MM.1S (cell line): ENCODE measurements at regions not wholly inside any gene's neighbourhood (a gene's known extent, or its start where the extent isn't known, plus 50 kb on each side); places are given as distances from the start of the nearest gene placed in this dataset.

Experiments used
- DNase-seq: peaks from one replicate; pipeline ENCODE4 v3.0.0-alpha.2; 2015
- H2AFZ ChIP-seq: fragments of 300-600 bp; sonication (generic); 2 replicates; pipeline ENCODE4 v1.6.0; 2016; ENCODE audit warnings: antibody characterized with exemption, low read length
- H3F3A ChIP-seq: fragments of 300-600 bp; sonication (generic); 2 replicates; pipeline ENCODE4 v1.6.1; 2016; ENCODE audit warnings: mild to moderate bottlenecking, antibody characterized with exemption, low read length, moderate library complexity, mixed read lengths; ENCODE audit not compliant: insufficient read depth
- H3K27ac ChIP-seq: fragments of 300-600 bp; sonication (generic); 2 replicates; pipeline ENCODE4 v1.5.1; 2016; ENCODE audit warnings: mild to moderate bottlenecking, low read length
- H3K27me3 ChIP-seq: fragments of 300-600 bp; sonication (generic); replicated peaks from 2 replicates; pipeline ENCODE4 v1.6.0; 2016; ENCODE audit warnings: low read length; ENCODE audit not compliant: insufficient read depth
- H3K36me3 ChIP-seq: fragments of 300-600 bp; sonication (generic); replicated peaks from 2 replicates; pipeline ENCODE4 v1.6.1; 2016; ENCODE audit warnings: mild to moderate bottlenecking, low read length, mixed read lengths; ENCODE audit not compliant: insufficient read depth
- H3K4me1 ChIP-seq: fragments of 300-600 bp; sonication (generic); 2 replicates; pipeline ENCODE4 v1.6.1; 2016; ENCODE audit warnings: low read length, mixed read lengths
- H3K4me2 ChIP-seq: fragments of 300-600 bp; sonication (generic); 2 replicates; pipeline ENCODE4 v1.6.0; 2016; ENCODE audit warnings: low read depth, low read length
- H3K4me3 ChIP-seq: fragments of 300-600 bp; sonication (generic); 2 replicates; pipeline ENCODE4 v1.5.1; 2016; ENCODE audit warnings: low read length, mixed read lengths
- H3K79me2 ChIP-seq: fragments of 300-600 bp; sonication (generic); 2 replicates; pipeline ENCODE4 v1.6.1; 2016; ENCODE audit warnings: mixed run types, low read length, mixed read lengths
- H3K9ac ChIP-seq: fragments of 300-600 bp; sonication (generic); 2 replicates; pipeline ENCODE4 v1.6.1; 2016; ENCODE audit warnings: low read length, mixed read lengths
- H3K9me2 ChIP-seq: fragments of 300-600 bp; sonication (generic); replicated peaks from 2 replicates; pipeline ENCODE4 v1.6.1; 2016; ENCODE audit warnings: mild to moderate bottlenecking, low read length, mixed read lengths; ENCODE audit not compliant: insufficient read depth
- H3K9me3 ChIP-seq: fragments of 300-600 bp; sonication (generic); replicated peaks from 2 replicates; pipeline ENCODE4 v1.6.1; 2016; ENCODE audit warnings: mild to moderate bottlenecking, low read length, mixed read lengths; ENCODE audit not compliant: insufficient read depth
- H4K20me1 ChIP-seq: fragments of 300-600 bp; sonication (generic); 2 replicates; pipeline ENCODE4 v1.6.1; 2016; ENCODE audit warnings: mild to moderate bottlenecking, low read length, moderate library complexity, mixed read lengths; ENCODE audit not compliant: insufficient read depth
- EZH2 ChIP-seq: fragments of 300-600 bp; sonication (generic); optimal IDR thresholded peaks from 2 replicates; pipeline ENCODE3; 2017; ENCODE audit warnings: low read depth, mild to moderate bottlenecking, antibody characterized with exemption, low read length, mixed read lengths
- EZH2phosphoT487 ChIP-seq: fragments of 300-600 bp; sonication (generic); IDR thresholded peaks from 2 replicates; pipeline ENCODE4 v1.6.1; 2018; ENCODE audit warnings: antibody characterized with exemption, low read length
- TF ChIP-seq, protein P1 (sequence below): fragments of 300-600 bp; sonication (generic); IDR thresholded peaks from 2 replicates; pipeline ENCODE4 v1.5.1; 2016; ENCODE audit warnings: antibody characterized with exemption, low read length, mixed read lengths

GRCh38 chr13:21944610-21945009 is 273.7 kb downstream of the FGF9 start:
- Histone ChIP-seq H3K9me2 (no peaks in the 10 kb centered on the region), H4K20me1 (no peaks in the 10 kb centered on the region), H2AFZ (no peak overlapping the region), H3F3A (no peaks in the 10 kb centered on the region), H3K9ac (no peak overlapping the region), H3K36me3 (no peaks in the 10 kb centered on the region), H3K4me2 (no peak overlapping the region), H3K9me3 (no peaks in the 10 kb centered on the region), H3K27ac (no peak overlapping the region), H3K4me1 (no peaks in the 10 kb centered on the region), H3K27me3 (no peaks in the 10 kb centered on the region), H3K79me2 (no peaks in the 10 kb centered on the region), H3K4me3 (no peak overlapping the region)
- no peak for TF ChIP-seq EZH2phosphoT487
- TF ChIP-seq, protein P1, sequence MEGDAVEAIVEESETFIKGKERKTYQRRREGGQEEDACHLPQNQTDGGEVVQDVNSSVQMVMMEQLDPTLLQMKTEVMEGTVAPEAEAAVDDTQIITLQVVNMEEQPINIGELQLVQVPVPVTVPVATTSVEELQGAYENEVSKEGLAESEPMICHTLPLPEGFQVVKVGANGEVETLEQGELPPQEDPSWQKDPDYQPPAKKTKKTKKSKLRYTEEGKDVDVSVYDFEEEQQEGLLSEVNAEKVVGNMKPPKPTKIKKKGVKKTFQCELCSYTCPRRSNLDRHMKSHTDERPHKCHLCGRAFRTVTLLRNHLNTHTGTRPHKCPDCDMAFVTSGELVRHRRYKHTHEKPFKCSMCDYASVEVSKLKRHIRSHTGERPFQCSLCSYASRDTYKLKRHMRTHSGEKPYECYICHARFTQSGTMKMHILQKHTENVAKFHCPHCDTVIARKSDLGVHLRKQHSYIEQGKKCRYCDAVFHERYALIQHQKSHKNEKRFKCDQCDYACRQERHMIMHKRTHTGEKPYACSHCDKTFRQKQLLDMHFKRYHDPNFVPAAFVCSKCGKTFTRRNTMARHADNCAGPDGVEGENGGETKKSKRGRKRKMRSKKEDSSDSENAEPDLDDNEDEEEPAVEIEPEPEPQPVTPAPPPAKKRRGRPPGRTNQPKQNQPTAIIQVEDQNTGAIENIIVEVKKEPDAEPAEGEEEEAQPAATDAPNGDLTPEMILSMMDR: no peak
- no peak for TF ChIP-seq EZH2
- DNase-seq: no peak

GRCh38 chr13:21945195-21945594 is 274.3 kb downstream of the FGF9 start:
- no peak overlapping the region for H3K27ac ChIP-seq
- H3K9me3 ChIP-seq: no peaks in the 10 kb centered on the region
- TF ChIP-seq EZH2 (no peak), EZH2phosphoT487 (no peak)
- TF ChIP-seq, protein P1: no peak
- H3K4me1 ChIP-seq: no peaks in the 10 kb centered on the region
- H2AFZ ChIP-seq: no peak overlapping the region
- no peak overlapping the region for H3K4me2 ChIP-seq
- H3F3A ChIP-seq: no peaks in the 10 kb centered on the region
- no peaks in the 10 kb centered on the region for H3K36me3 ChIP-seq
- H3K9me2 ChIP-seq: no peaks in the 10 kb centered on the region
- H3K79me2 ChIP-seq: no peaks in the 10 kb centered on the region
- H3K27me3 ChIP-seq: no peaks in the 10 kb centered on the region
- DNase-seq: no peak
- no peak overlapping the region for H3K9ac ChIP-seq
- H4K20me1 ChIP-seq: no peaks in the 10 kb centered on the region
- no peak overlapping the region for H3K4me3 ChIP-seq

DNA sequence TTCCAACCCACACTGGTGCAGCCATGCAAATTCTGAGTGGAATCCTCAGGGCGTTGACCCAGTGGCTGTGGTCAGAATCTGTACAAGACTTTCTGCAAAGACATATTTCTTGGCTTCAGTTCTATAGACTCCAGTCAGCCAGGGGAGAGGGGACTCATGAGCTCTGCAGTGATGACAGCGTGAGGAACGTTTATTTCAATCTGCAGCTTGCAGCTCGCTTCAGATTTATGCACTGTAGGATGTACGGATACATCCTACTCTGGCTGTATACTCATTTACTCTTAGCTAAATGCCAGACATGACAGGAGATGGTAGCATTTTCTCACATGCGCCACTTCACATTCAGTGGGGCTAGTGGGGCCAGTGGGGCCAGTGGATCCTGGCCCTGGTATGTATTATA is 276.1 kb downstream of the FGF9 start:
- no peak overlapping the region for H2AFZ ChIP-seq
- no peaks in the 10 kb centered on the region for H3K36me3 ChIP-seq
- H3K27me3 ChIP-seq: no peaks in the 10 kb centered on the region
- no peak for DNase-seq
- H3K4me1 ChIP-seq: no peaks in the 10 kb centered on the region
- no peaks in the 10 kb centered on the region for H3F3A ChIP-seq
- H3K9me2 ChIP-seq: no peaks in the 10 kb centered on the region
- H3K4me3 ChIP-seq: no peak overlapping the region
- TF ChIP-seq EZH2phosphoT487 (no peak), EZH2 (no peak)
- TF ChIP-seq, protein P1: no peak
- H3K79me2 ChIP-seq: no peaks in the 10 kb centered on the region
- no peak overlapping the region for H3K4me2 ChIP-seq
- no peak overlapping the region for H3K27ac ChIP-seq
- no peak overlapping the region for H3K9ac ChIP-seq
- no peaks in the 10 kb centered on the region for H3K9me3 ChIP-seq
- H4K20me1 ChIP-seq: no peaks in the 10 kb centered on the region
